Neuronal stem cell (in vitro differentiated cells): ENCODE measurements at regions not wholly inside any gene's neighbourhood (a gene's known extent, or its start where the extent isn't known, plus 50 kb on each side); places are given as distances from the start of the nearest gene placed in this dataset.
A peak's percentile ranks its signal among the peaks of the same experiment; 100 is the strongest.

Source experiments
- DNase-seq: peaks from one replicate; pipeline ENCODE4 v3.0.0-alpha.2; 2013; ENCODE audit warnings: low spot score
- H2AFZ ChIP-seq: one replicate; pipeline ENCODE4 v1.6.1; 2013; ENCODE audit warnings: mild to moderate bottlenecking, low read length, inconsistent platforms
- H2AK5ac ChIP-seq: 2 replicates; pipeline ENCODE4 v1.6.1; 2013; ENCODE audit warnings: low read depth, mild to moderate bottlenecking, inconsistent platforms, low read length, moderate library complexity, mixed read lengths
- H2BK120ac ChIP-seq: 2 replicates; pipeline ENCODE4 v1.6.1; 2013; ENCODE audit warnings: low read depth, mild to moderate bottlenecking, inconsistent platforms, low read length, moderate library complexity, mixed read lengths
- H2BK12ac ChIP-seq: one replicate; pipeline ENCODE4 v1.6.1; 2013; ENCODE audit warnings: low read length, inconsistent platforms
- H2BK15ac ChIP-seq: 2 replicates; pipeline ENCODE4 v1.6.1; 2013; ENCODE audit warnings: mild to moderate bottlenecking, low read length, inconsistent platforms, mixed read lengths
- H2BK5ac ChIP-seq: one replicate; pipeline ENCODE4 v1.6.1; 2013; ENCODE audit warnings: inconsistent platforms, mild to moderate bottlenecking, low read length, moderate library complexity
- H3K14ac ChIP-seq: one replicate; pipeline ENCODE4 v1.6.1; 2013; ENCODE audit warnings: low read length, inconsistent platforms
- H3K18ac ChIP-seq: 2 replicates; pipeline ENCODE4 v1.6.1; 2013; ENCODE audit warnings: low read length, inconsistent platforms
- H3K23ac ChIP-seq: 2 replicates; pipeline ENCODE4 v1.6.1; 2013; ENCODE audit warnings: low read depth, mild to moderate bottlenecking, mixed read lengths, low read length, inconsistent platforms; ENCODE audit not compliant: poor library complexity
- H3K27ac ChIP-seq: replicated peaks from 3 replicates; pipeline ENCODE4 v1.5.1; 2013; ENCODE audit warnings: low read length, inconsistent platforms
- H3K27me3 ChIP-seq, 3 experiments: 2 replicates each; pipeline ENCODE4 v1.6.1; 2013; ENCODE audit warnings: low read length in 3 of 3, mild to moderate bottlenecking in 2 of 3, inconsistent platforms in 1 of 3, low read depth in 1 of 3, mixed read lengths in 1 of 3, moderate library complexity in 1 of 3; ENCODE audit not compliant: control insufficient read depth in 3 of 3, insufficient read depth in 3 of 3
- H3K36me3 ChIP-seq, 2 donors: replicated peaks in 1 of 2; 2 replicates each; pipeline ENCODE4 v1.6.1; 2013; ENCODE audit warnings: low read length in 2 of 2; ENCODE audit not compliant: control insufficient read depth in 2 of 2, insufficient read depth in 2 of 2
- H3K4ac ChIP-seq: 2 replicates; pipeline ENCODE4 v1.6.1; 2013; ENCODE audit warnings: inconsistent platforms, mild to moderate bottlenecking, low read length, moderate library complexity
- H3K4me1 ChIP-seq, 2 donors: 1 replicate in 1 of 2; 2 replicates in 1 of 2; pipeline ENCODE4 v1.6.1; 2013; ENCODE audit warnings: low read length in 2 of 2, low read depth in 1 of 2; ENCODE audit not compliant: control insufficient read depth in 2 of 2, insufficient read depth in 1 of 2
- H3K4me2 ChIP-seq: one replicate; pipeline ENCODE4 v1.6.1; 2013; ENCODE audit warnings: mild to moderate bottlenecking, low read length, inconsistent platforms; ENCODE audit not compliant: insufficient read depth, poor library complexity, severe bottlenecking
- H3K4me3 ChIP-seq, 2 donors: 2 replicates each; pipeline ENCODE4 v1.5.1; 2013; ENCODE audit warnings: low read length in 2 of 2, mild to moderate bottlenecking in 2 of 2, inconsistent platforms in 1 of 2, moderate library complexity in 1 of 2
- H3K79me1 ChIP-seq: one replicate; pipeline ENCODE4 v1.6.1; 2013; ENCODE audit warnings: low read depth, mild to moderate bottlenecking, inconsistent platforms, low read length, moderate library complexity
- H3K9ac ChIP-seq: one replicate; pipeline ENCODE4 v1.6.1; 2013; ENCODE audit warnings: mild to moderate bottlenecking, low read depth, low read length, inconsistent platforms; ENCODE audit not compliant: poor library complexity
- H3K9me3 ChIP-seq, 2 donors: replicated peaks in 1 of 2; 2 replicates each; pipeline versions ENCODE3 to v1.6.1; 2013; ENCODE audit warnings: low read length in 2 of 2, mild to moderate bottlenecking in 2 of 2, inconsistent platforms in 1 of 2, low read depth in 1 of 2, mixed read lengths in 1 of 2, moderate library complexity in 1 of 2; ENCODE audit not compliant: control insufficient read depth in 2 of 2, insufficient read depth in 1 of 2
- H4K8ac ChIP-seq: one replicate; pipeline ENCODE4 v1.6.1; 2013; ENCODE audit warnings: low read depth, mild to moderate bottlenecking, inconsistent platforms, low read length, moderate library complexity
- H4K91ac ChIP-seq: one replicate; pipeline ENCODE4 v1.6.1; 2013; ENCODE audit warnings: low read length, low read depth, mild to moderate bottlenecking, inconsistent platforms; ENCODE audit not compliant: poor library complexity
- WGBS, 2 donors: extraction: QIAGEN DNeasy Blood & Tissue Kit; methylation state at CpG; one replicate each; pipeline ENCODE4 v1.1.7; 2013; ENCODE audit warnings: missing lambda C conversion rate in 2 of 2, mixed read lengths in 1 of 2; ENCODE audit not compliant: insufficient read length in 2 of 2, insufficient replicate concordance in 1 of 2; ENCODE audit errors: extremely low coverage in 2 of 2; 5-methylcytosine and 5-hydroxymethylcytosine counted together

GRCh38 chr6:167658106-167658505 is 168.6 kb upstream of the AFDN start:
- no peaks in the 10 kb centered on the region for H3K36me3 ChIP-seq
- no peak overlapping the region for H2AFZ ChIP-seq
- no peak overlapping the region for H3K23ac ChIP-seq
- peaks cover 12 to 25% of the 10 kb centered on the region in 2 donors for H3K4me1 ChIP-seq
- no peaks in the 10 kb centered on the region for H3K27me3 ChIP-seq
- no peak overlapping the region for H3K9ac ChIP-seq
- H2BK15ac ChIP-seq = no peak overlapping the region
- DNase-seq = no peak
- H3K4me3 ChIP-seq = no peak overlapping the region
- H4K8ac ChIP-seq = no peak overlapping the region
- no peak overlapping the region for H3K4me2 ChIP-seq
- WGBS, 2 donors = no CpG with 5 or more reads among the region's 5 CpGs
- no peaks in the 10 kb centered on the region for H3K79me1 ChIP-seq
- peaks cover 4 to 6% of the 10 kb centered on the region in 2 donors for H3K9me3 ChIP-seq
- H3K14ac ChIP-seq = no peak overlapping the region
- no peak overlapping the region for H4K91ac ChIP-seq
- H3K18ac ChIP-seq = no peak overlapping the region
- H2BK12ac ChIP-seq = no peak overlapping the region
- H3K27ac ChIP-seq = no peak overlapping the region
- no peak overlapping the region for H3K4ac ChIP-seq
- no peak overlapping the region for H2AK5ac ChIP-seq
- no peak overlapping the region for H2BK120ac ChIP-seq
- no peak overlapping the region for H2BK5ac ChIP-seq

- Histone ChIP-seq H3K36me3 (no peaks in the 10 kb centered on the region), H3K4me3 (no peak overlapping the region), H4K91ac (no peak overlapping the region), H3K4me1 (peaks cover 13 to 26% of the 10 kb centered on the region in 2 donors), H3K79me1 (no peaks in the 10 kb centered on the region), H3K23ac (no peak overlapping the region), H3K18ac (peak overlapping the region; percentile 31), H4K8ac (no peak overlapping the region), H2BK120ac (no peak overlapping the region), H2AFZ (peak overlapping the region; percentile 83), H2BK15ac (no peak overlapping the region), H3K9ac (no peak overlapping the region), H3K4ac (no peak overlapping the region), H3K9me3 (peaks cover 2 to 4% of the 10 kb centered on the region in 2 donors), H3K27ac (peak overlapping the region; percentile 16), H3K27me3 (no peaks in the 10 kb centered on the region), H2BK12ac (peak overlapping the region; percentile 36), H2BK5ac (no peak overlapping the region), H3K14ac (peak overlapping the region; percentile 39), H3K4me2 (no peak overlapping the region), H2AK5ac (peak overlapping the region; percentile 34)
- DNase-seq = no peak
- WGBS, 2 donors = no CpG with 5 or more reads among the region's 4 CpGs
These were observed 167.7 kb upstream of the AFDN start for GRCh38 chr6:167659046-167659445.

- Histone ChIP-seq H3K4ac (no peak overlapping the region), H2BK5ac (no peak overlapping the region), H4K91ac (no peak overlapping the region), H2BK12ac (no peak overlapping the region), H2AFZ (no peak overlapping the region), H2AK5ac (no peak overlapping the region), H3K27ac (no peak overlapping the region), H3K9me3 (peaks cover 2 to 4% of the 10 kb centered on the region in 2 donors), H3K27me3 (no peaks in the 10 kb centered on the region), H3K4me3 (no peak overlapping the region), H3K36me3 (no peaks in the 10 kb centered on the region), H3K4me2 (no peak overlapping the region), H3K9ac (no peak overlapping the region), H3K4me1 (peaks cover 20 to 36% of the 10 kb centered on the region in 2 donors), H2BK15ac (no peak overlapping the region), H4K8ac (no peak overlapping the region), H3K18ac (no peak overlapping the region), H3K14ac (no peak overlapping the region), H2BK120ac (no peak overlapping the region), H3K79me1 (no peaks in the 10 kb centered on the region), H3K23ac (no peak overlapping the region)
- DNase-seq = no peak
- WGBS, 2 donors = no CpG with 5 or more reads among the region's 4 CpGs
These were observed 166.3 kb upstream of the AFDN start for GRCh38 chr6:167660424-167660823.

DNA sequence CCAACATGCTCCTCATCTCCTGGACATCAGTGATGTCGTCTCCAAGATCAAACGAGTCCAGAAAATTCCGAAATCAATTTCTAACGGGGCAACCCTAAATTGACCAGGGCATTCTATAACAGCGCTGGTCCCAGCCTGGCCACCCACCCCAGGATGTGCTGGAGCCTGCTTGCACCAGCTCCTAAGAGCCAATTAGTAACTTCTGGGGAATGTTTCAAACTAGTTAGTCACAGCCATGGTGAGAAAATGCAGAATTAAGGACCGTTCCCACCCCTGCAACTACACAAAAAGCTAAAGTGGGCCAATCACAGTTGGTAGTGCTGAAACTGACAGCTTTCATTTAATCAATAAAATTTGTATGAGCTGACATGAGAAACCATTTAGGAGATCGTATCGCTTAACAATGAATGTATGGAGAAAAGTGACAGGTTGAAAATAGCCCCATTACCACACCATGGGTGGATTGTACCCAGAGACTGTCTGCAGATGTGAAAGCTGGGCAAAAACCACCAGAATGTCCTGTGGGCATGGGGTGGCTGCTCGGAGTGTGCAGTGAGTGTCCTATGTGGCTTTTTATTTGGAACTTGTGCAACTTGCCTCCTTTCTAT is 165.7 kb upstream of the AFDN start:
- peak overlapping the region; percentile 22 for H3K27ac ChIP-seq
- no peak overlapping the region for H2BK15ac ChIP-seq
- H3K4me3 ChIP-seq = no peak overlapping the region
- H3K23ac ChIP-seq = no peak overlapping the region
- H3K4me1 ChIP-seq = peaks cover 24 to 36% of the 10 kb centered on the region in 2 donors
- peak overlapping the region; percentile 8 for H2BK5ac ChIP-seq
- no peak for DNase-seq
- H2BK120ac ChIP-seq = no peak overlapping the region
- no peaks in the 10 kb centered on the region for H3K36me3 ChIP-seq
- H3K9ac ChIP-seq = no peak overlapping the region
- H3K27me3 ChIP-seq = no peaks in the 10 kb centered on the region
- no CpG with 5 or more reads among the region's 9 CpGs for WGBS, 2 donors
- no peak overlapping the region for H2AFZ ChIP-seq
- H3K4me2 ChIP-seq = no peak overlapping the region
- H2AK5ac ChIP-seq = no peak overlapping the region
- H4K91ac ChIP-seq = no peak overlapping the region
- no peak overlapping the region for H3K4ac ChIP-seq
- H3K9me3 ChIP-seq = peaks cover 2 to 4% of the 10 kb centered on the region in 2 donors
- H3K14ac ChIP-seq = no peak overlapping the region
- H4K8ac ChIP-seq = no peak overlapping the region
- no peaks in the 10 kb centered on the region for H3K79me1 ChIP-seq
- no peak overlapping the region for H2BK12ac ChIP-seq
- H3K18ac ChIP-seq = no peak overlapping the region
